A549 (cell line): ENCODE measurements at regions not wholly inside any gene's neighbourhood (a gene's known extent, or its start where the extent isn't known, plus 50 kb on each side); places are given as distances from the start of the nearest gene placed in this dataset.

ENCODE experiments used
- ATAC-seq, 2 experiments: fragments of 200-7000 bp in 1 of 2; fragments of >200 bp in 1 of 2; cut with Nextera tagmentation in 1 of 2; cut with Tn5 transposase in 1 of 2; 3 replicates each; pipeline versions ENCODE4 v1.8.0 to v1.9.1; 2018 to 2020; ENCODE audit warnings: mild to moderate bottlenecking in 1 of 2, moderate library complexity in 1 of 2
- CTCF ChIA-PET: fragments of 300-600 bp; sonication (Branson Sonifier 250); formaldehyde crosslinking; extraction: SDS; loops from one replicate; lab custom pipeline; 2021; ENCODE audit warnings: antibody characterized with exemption, inconsistent platforms; lab: Yijun Ruan, JAX
- POLR2A ChIA-PET: fragments of 350-600 bp; formaldehyde crosslinking; extraction: SDS; loops from one replicate; lab custom pipeline; 2021; ENCODE audit warnings: antibody characterized with exemption, inconsistent platforms; lab: Yijun Ruan, JAX
- DNase-seq, 2 experiments: peaks; one replicate each; pipeline versions ENCODE4 v3.0.0 to v3.0.0-alpha.2; 2011 to 2016; ENCODE audit warnings: low read depth in 1 of 2, low spot score in 1 of 2
- FAIRE-seq: peaks from 2 replicates; lab custom pipeline; 2011; peaks lifted over from hg19 to GRCh38; lab: Jason Lieb, UNC
- H3K27ac ChIP-seq, 2 experiments: fragments of >200 bp; sonication (Bioruptor Twin); formaldehyde crosslinking; 3 replicates each; pipeline ENCODE4 v1.5.1; 2016 to 2017
- H3K4me1 ChIP-seq: fragments of >200 bp; sonication (Bioruptor Twin); formaldehyde crosslinking; 3 replicates; pipeline ENCODE4 v1.6.1; 2016
- H3K4me2 ChIP-seq: fragments of >200 bp; sonication (Bioruptor Twin); formaldehyde crosslinking; 3 replicates; pipeline ENCODE4 v1.6.1; 2016
- H3K4me3 ChIP-seq: fragments of >200 bp; sonication (Bioruptor Twin); formaldehyde crosslinking; 3 replicates; pipeline ENCODE4 v1.5.1; 2016
- H3K9me3 ChIP-seq: fragments of >200 bp; sonication (Bioruptor Twin); formaldehyde crosslinking; 3 replicates; pipeline ENCODE4 v1.6.1; 2016
- BCL3 ChIP-seq: fragments of >200 bp; sonication (Bioruptor Twin); formaldehyde crosslinking; IDR thresholded peaks from 3 replicates; pipeline ENCODE4 v1.6.1; 2016
- E2F6 ChIP-seq: IDR thresholded peaks from 2 replicates; pipeline ENCODE4 v1.6.1; 2012; ENCODE audit warnings: low read depth, borderline replicate concordance
- EHF ChIP-seq: fragments of 250-450 bp; sonication (Bioruptor Pico); IDR thresholded peaks from 2 replicates; pipeline ENCODE4 v1.5.0; 2020; ENCODE audit warnings: mild to moderate bottlenecking
- EHMT2 ChIP-seq: fragments of 200-600 bp; sonication (generic); IDR thresholded peaks from 2 replicates; pipeline ENCODE4 v1.6.1; 2016; ENCODE audit warnings: antibody characterized with exemption, low read depth, mild to moderate bottlenecking, moderate library complexity
- ESRRA ChIP-seq: fragments of 150-350 bp; IDR thresholded peaks from 2 replicates; pipeline ENCODE4 v1.6.1; 2014; ENCODE audit warnings: mild to moderate bottlenecking, low read length, borderline replicate concordance
- FOXS1 ChIP-seq: fragments of 250-450 bp; sonication (Bioruptor Pico); IDR thresholded peaks from 2 replicates; pipeline ENCODE4 v1.5.0; 2020; ENCODE audit warnings: mild to moderate bottlenecking, moderate library complexity
- GATA3 ChIP-seq: IDR thresholded peaks from 2 replicates; pipeline ENCODE4 v1.6.1; 2012; ENCODE audit warnings: borderline replicate concordance
- HES2 ChIP-seq: fragments of >200 bp; sonication (Bioruptor Twin); formaldehyde crosslinking; IDR thresholded peaks from 2 replicates; pipeline ENCODE4 v1.6.1; 2016
- HEYL ChIP-seq: fragments of 250-450 bp; sonication (Bioruptor Pico); IDR thresholded peaks from 2 replicates; pipeline ENCODE4 v1.8.0; 2021; ENCODE audit warnings: mild to moderate bottlenecking, moderate library complexity
- HMGXB4 ChIP-seq: fragments of 250-450 bp; sonication (Bioruptor Pico); IDR thresholded peaks from 2 replicates; pipeline ENCODE4 v1.5.0; 2021; ENCODE audit warnings: mild to moderate bottlenecking, moderate library complexity, borderline replicate concordance
- HOXA7 ChIP-seq: fragments of 250-450 bp; sonication (Bioruptor Pico); IDR thresholded peaks from 2 replicates; pipeline ENCODE4 v1.5.0; 2020; ENCODE audit warnings: mild to moderate bottlenecking, moderate library complexity
- HOXB13 ChIP-seq: fragments of 250-450 bp; sonication (Bioruptor Pico); IDR thresholded peaks from 2 replicates; pipeline ENCODE4 v1.5.0; 2020; ENCODE audit warnings: low read depth, mild to moderate bottlenecking, moderate library complexity
- HOXB5 ChIP-seq: fragments of 250-450 bp; sonication (Bioruptor Pico); IDR thresholded peaks from 2 replicates; pipeline ENCODE4 v1.5.0; 2020; ENCODE audit warnings: mild to moderate bottlenecking, moderate library complexity
- KDM1A ChIP-seq: fragments of 200-600 bp; sonication (generic); IDR thresholded peaks from 2 replicates; pipeline ENCODE4 v1.6.1; 2016; ENCODE audit warnings: low read depth, mild to moderate bottlenecking
- KDM5A ChIP-seq: fragments of 200-600 bp; sonication (generic); IDR thresholded peaks from 2 replicates; pipeline ENCODE4 v1.6.1; 2016; ENCODE audit warnings: antibody characterized with exemption, mild to moderate bottlenecking
- MAX ChIP-seq: IDR thresholded peaks from 2 replicates; pipeline ENCODE4 v1.6.1; 2012
- MAZ ChIP-seq: fragments of 150-350 bp; IDR thresholded peaks from 2 replicates; pipeline ENCODE4 v1.6.1; 2014; ENCODE audit warnings: antibody characterized with exemption, low read depth, low read length, borderline replicate concordance
- MYC ChIP-seq: IDR thresholded peaks from 2 replicates; pipeline ENCODE4 v1.6.1; 2012; ENCODE audit warnings: mild to moderate bottlenecking, inconsistent platforms, low read length, improper control_type of control experiment, borderline replicate concordance
- PBX3 ChIP-seq: IDR thresholded peaks from 2 replicates; pipeline ENCODE4 v1.6.1; 2012
- PHF8 ChIP-seq: fragments of 200-600 bp; sonication (generic); IDR thresholded peaks from 2 replicates; pipeline ENCODE4 v1.6.1; 2016; ENCODE audit warnings: low read depth, mild to moderate bottlenecking, antibody characterized with exemption, moderate library complexity, borderline replicate concordance
- POLR2A ChIP-seq: IDR thresholded peaks from 2 replicates; pipeline ENCODE4 v1.6.1; 2012; ENCODE audit warnings: mild to moderate bottlenecking, low read length
- RCOR1 ChIP-seq: fragments of 150-350 bp; IDR thresholded peaks from 2 replicates; pipeline ENCODE4 v1.6.1; 2014; ENCODE audit warnings: antibody characterized with exemption, low read length, low read depth
- REST ChIP-seq: fragments of 200-600 bp; sonication (generic); IDR thresholded peaks from 2 replicates; pipeline ENCODE4 v1.6.1; 2016; ENCODE audit warnings: antibody characterized with exemption, mild to moderate bottlenecking, moderate library complexity
- RFX5 ChIP-seq: fragments of 450-650 bp; IDR thresholded peaks from 2 replicates; pipeline ENCODE4 v1.7.1; 2014; ENCODE audit warnings: antibody characterized with exemption, mild to moderate bottlenecking, moderate library complexity
- RNF2 ChIP-seq: fragments of 200-600 bp; sonication (generic); IDR thresholded peaks from 2 replicates; pipeline ENCODE4 v1.6.1; 2016; ENCODE audit warnings: low read depth, mild to moderate bottlenecking, antibody characterized with exemption, moderate library complexity, borderline replicate concordance
- SMC3 ChIP-seq: fragments of >200 bp; sonication (Bioruptor Twin); formaldehyde crosslinking; IDR thresholded peaks from 3 replicates; pipeline ENCODE4 v1.6.1; 2018; ENCODE audit warnings: inconsistent platforms
- TFCP2L1 ChIP-seq: fragments of 250-450 bp; sonication (Bioruptor Pico); IDR thresholded peaks from 2 replicates; pipeline ENCODE4 v1.5.0; 2021; ENCODE audit warnings: mild to moderate bottlenecking
- USF2 ChIP-seq: fragments of 450-650 bp; IDR thresholded peaks from 2 replicates; pipeline ENCODE4 v1.6.1; 2014; ENCODE audit warnings: antibody characterized with exemption
- ZC3H11A ChIP-seq: fragments of 450-650 bp; IDR thresholded peaks from 2 replicates; pipeline ENCODE4 v1.6.1; 2014; ENCODE audit warnings: antibody characterized with exemption, mild to moderate bottlenecking
- ZFP36 ChIP-seq: fragments of 450-650 bp; IDR thresholded peaks from 2 replicates; pipeline ENCODE4 v1.6.1; 2014; ENCODE audit warnings: borderline replicate concordance; ENCODE audit not compliant: partially characterized antibody
- WGBS: methylation state at CpG from one replicate; pipeline ENCODE4 v1.1.6; 2017; ENCODE audit errors: missing lambda C conversion rate; 5-methylcytosine and 5-hydroxymethylcytosine counted together

GRCh38 chr17:77423589-77424451 is 283.1 kb downstream of the SEC14L1 start:
- peaks cover 100% of the 10 kb centered on the region for H3K4me1 ChIP-seq
- 75% methylated on average over 31 of the region's 31 CpGs for WGBS
- FAIRE-seq = no peak
- POLR2A ChIA-PET = interaction anchor here (1.3 kb wide), 1 partner anchor 98 kb away, joined by 3 read pairs; no protein-coding TSS in a partner anchor
- CTCF ChIA-PET = interaction anchor here (0.9 to 18.7 kb wide), 11 partner anchors 10 to 94 kb away, joined by 3 to 198 read pairs (median 3); no protein-coding TSS in a partner anchor
- H3K9me3 ChIP-seq = no peaks in the 10 kb centered on the region
- peak in 1 of 2 experiments; percentile 7; a peak in 1 of 6 replicates for ATAC-seq
- no peak overlapping the region for H3K4me3 ChIP-seq
- peak overlapping the region; percentile 75 to 95 for H3K27ac ChIP-seq
- H3K4me2 ChIP-seq = peak overlapping the region; percentile 78
- DNase-seq = peak in 1 of 2 experiments; percentile 68
- TF ChIP-seq KDM5A (no peak), MAX (peak; percentile 94), HOXA7 (no peak), RFX5 (no peak), RCOR1 (no peak), HES2 (no peak), FOXS1 (CRISPR knock-in tag) (no peak), EHF (CRISPR knock-in tag) (no peak), MAZ (no peak), POLR2A (no peak), KDM1A (no peak), HMGXB4 (CRISPR knock-in tag) (no peak), MYC (no peak), GATA3 (peak; percentile 32; the same call in 1 of the 2 replicates), PBX3 (no peak), SMC3 (no peak), HOXB5 (CRISPR knock-in tag) (no peak), TFCP2L1 (no peak), REST (no peak), ZFP36 (peak; percentile 82), RNF2 (no peak), HEYL (CRISPR knock-in tag) (no peak), PHF8 (no peak), HOXB13 (CRISPR knock-in tag) (no peak), BCL3 (no peak), USF2 (peak; percentile 63), ZC3H11A (no peak), EHMT2 (no peak), E2F6 (peak; percentile 78), ESRRA (no peak)
